Adrenal gland (tissue), 9 donors: ENCODE measurements at regions not wholly inside any gene's neighbourhood (a gene's known extent, or its start where the extent isn't known, plus 50 kb on each side); places are given as distances from the start of the nearest gene placed in this dataset.

ENCODE experiments used
- DNase-seq, 7 donors: peaks; one replicate each; pipeline ENCODE4 v3.0.0-alpha.2; 2019 to 2020
- H3K27ac ChIP-seq, 5 donors: fragments of 200-600 bp; sonication (generic) in 4 of 5; 1 replicate in 3 of 5; 2 replicates in 2 of 5; pipeline versions ENCODE4 v1.5.1 to v1.8.0; 2016 to 2020; ENCODE audit warnings: mild to moderate bottlenecking in 1 of 5
- H3K27me3 ChIP-seq: fragments of 200-600 bp; 2 replicates; pipeline ENCODE4 v1.8.0; 2021
- H3K36me3 ChIP-seq, 2 donors: fragments of 200-600 bp; replicated peaks in 1 of 2; 1 replicate in 1 of 2; 2 replicates in 1 of 2; pipeline versions ENCODE4 v1.5.1 to v1.8.0; 2018 to 2022
- H3K4me1 ChIP-seq, 2 donors: fragments of 200-600 bp; replicated peaks in 1 of 2; 1 replicate in 1 of 2; 2 replicates in 1 of 2; pipeline versions ENCODE4 v1.5.1 to v1.8.0; 2018 to 2021
- H3K4me3 ChIP-seq, 4 donors: fragments of 200-600 bp; sonication (generic) in 3 of 4; one replicate each; pipeline ENCODE4 v1.5.1; 2016 to 2018
- H3K9me3 ChIP-seq, 3 donors: fragments of 200-600 bp; sonication (generic) in 1 of 3; replicated peaks in 1 of 3; 1 replicate in 2 of 3; 2 replicates in 1 of 3; pipeline versions ENCODE4 v1.5.1 to v1.8.0; 2016 to 2021
- CTCF ChIP-seq, 6 experiments: fragments of 450-650 bp in 4 of 6; fragments of 200-600 bp in 2 of 6; sonication (generic) in 1 of 6; IDR thresholded peaks; 1 replicate in 5 of 6; 2 replicates in 1 of 6; pipeline versions ENCODE4 v1.5.1 to v1.8.0; 2016 to 2021; ENCODE audit warnings: antibody characterized with exemption in 6 of 6, mild to moderate bottlenecking in 2 of 6, moderate library complexity in 1 of 6
- POLR2A ChIP-seq, 2 donors: fragments of 450-650 bp; IDR thresholded peaks; one replicate each; pipeline ENCODE4 v1.6.1; 2017; ENCODE audit warnings: antibody characterized with exemption in 2 of 2, mild to moderate bottlenecking in 2 of 2, moderate library complexity in 1 of 2
- WGBS, 4 donors: extraction: QIAGEN DNeasy Blood & Tissue Kit in 2 of 4; methylation state at CpG; one replicate each; pipeline versions ENCODE4 v1.1.5 to v1.1.7; 2013 to 2017; 5-methylcytosine and 5-hydroxymethylcytosine counted together
- intact Hi-C, 2 donors: fragments of 100-400 bp; cut with DNase I; formaldehyde crosslinking; loops; one replicate each; pipeline versions ENCODE4 v1.14.1 to v1.15.0; 2022 to 2023
- donor health status: healthy with polysubstance abuse.
- donor health status: Bipolar disorder and iron deficiency.
- donor health status: DM: yes; HTN: yes; CAD: no.
- donor health status: DM: no; HTN: no; CAD: no.
- donor health status: DM: no; HTN: no; CAD: no.

DNA sequence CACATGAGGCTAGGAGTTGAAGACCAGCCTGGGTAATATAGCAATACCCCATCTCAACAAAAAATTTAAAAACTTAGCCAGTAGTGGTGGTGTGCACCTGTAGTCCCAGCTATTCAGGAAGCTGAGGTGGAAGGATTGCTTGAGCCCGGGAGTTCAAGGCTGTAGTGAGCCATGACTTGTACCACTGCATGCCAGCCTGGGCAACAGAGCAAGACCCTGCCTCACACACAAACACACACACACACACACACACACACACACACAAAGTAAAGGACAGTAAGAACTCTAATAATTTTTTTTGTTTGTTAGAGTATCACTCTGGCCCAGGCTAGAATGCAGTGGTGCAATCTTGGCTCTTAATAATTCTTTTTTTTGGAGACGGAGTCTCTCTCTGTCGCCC lies 138.0 kb upstream of the SOD1 start:
- intact Hi-C loops, result no loop called here
- DNase-seq, result no peak
- Histone ChIP-seq H3K9me3 (no peaks in the 10 kb centered on the region), H3K36me3 (no peaks in the 10 kb centered on the region), H3K4me1 (no peaks in the 10 kb centered on the region), H3K27me3 (no peaks in the 10 kb centered on the region), H3K4me3 (no peak overlapping the region), H3K27ac (no peak overlapping the region)
- TF ChIP-seq CTCF (IDR thresholded peaks at IDR 0.05) (no peak), POLR2A (IDR thresholded peaks at IDR 0.05) (no peak)
- WGBS, 4 donors, result 82 to 97% (median 86%) methylated on average over 3 of the region's 3 CpGs

- intact Hi-C loops, result no loop called here
- 76 to 78% (median 77%) methylated on average over 8 of the region's 8 CpGs for WGBS, 4 donors
- Histone ChIP-seq H3K4me3 (no peak overlapping the region), H3K36me3 (no peaks in the 10 kb centered on the region), H3K4me1 (no peaks in the 10 kb centered on the region), H3K9me3 (no peaks in the 10 kb centered on the region), H3K27ac (no peak overlapping the region), H3K27me3 (no peaks in the 10 kb centered on the region)
- TF ChIP-seq CTCF (IDR thresholded peaks at IDR 0.05) (no peak), POLR2A (IDR thresholded peaks at IDR 0.05) (no peak)
- DNase-seq, result no peak
These were observed 138.9 kb upstream of the SOD1 start for GRCh38 chr21:31520561-31521098.

DNA sequence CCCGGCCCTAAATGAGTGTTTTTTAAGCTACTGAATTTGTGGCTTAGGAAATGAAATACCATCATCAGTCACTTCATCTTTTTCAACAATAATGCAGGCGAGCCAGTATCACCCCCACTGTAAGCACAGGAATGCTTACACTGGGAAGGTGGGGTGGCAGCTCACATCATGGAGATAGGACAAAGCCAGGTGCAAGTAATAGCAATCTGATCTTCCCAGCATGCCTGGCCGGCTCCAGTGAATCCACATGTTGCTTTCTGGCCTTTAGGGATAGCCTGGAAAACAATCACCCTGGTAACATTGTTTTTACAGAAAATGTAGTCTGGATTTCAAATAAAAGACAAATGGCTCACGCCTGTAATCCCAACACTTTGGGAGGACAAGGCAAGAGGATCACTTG lies 140.9 kb upstream of the SOD1 start:
- no peak for DNase-seq
- no peaks in the 10 kb centered on the region for H3K4me1 ChIP-seq
- H3K4me3 ChIP-seq, result no peak overlapping the region
- no peak overlapping the region for H3K27ac ChIP-seq
- 89 to 92% (median 91%) methylated on average over 3 to 4 of the region's 4 CpGs for WGBS, 4 donors
- H3K27me3 ChIP-seq, result no peaks in the 10 kb centered on the region
- H3K36me3 ChIP-seq, result no peaks in the 10 kb centered on the region
- H3K9me3 ChIP-seq, result no peaks in the 10 kb centered on the region
- intact Hi-C loops, result no loop called here
- TF ChIP-seq POLR2A (IDR thresholded peaks at IDR 0.05), result no peak
- no peak for TF ChIP-seq CTCF (IDR thresholded peaks at IDR 0.05)

DNA sequence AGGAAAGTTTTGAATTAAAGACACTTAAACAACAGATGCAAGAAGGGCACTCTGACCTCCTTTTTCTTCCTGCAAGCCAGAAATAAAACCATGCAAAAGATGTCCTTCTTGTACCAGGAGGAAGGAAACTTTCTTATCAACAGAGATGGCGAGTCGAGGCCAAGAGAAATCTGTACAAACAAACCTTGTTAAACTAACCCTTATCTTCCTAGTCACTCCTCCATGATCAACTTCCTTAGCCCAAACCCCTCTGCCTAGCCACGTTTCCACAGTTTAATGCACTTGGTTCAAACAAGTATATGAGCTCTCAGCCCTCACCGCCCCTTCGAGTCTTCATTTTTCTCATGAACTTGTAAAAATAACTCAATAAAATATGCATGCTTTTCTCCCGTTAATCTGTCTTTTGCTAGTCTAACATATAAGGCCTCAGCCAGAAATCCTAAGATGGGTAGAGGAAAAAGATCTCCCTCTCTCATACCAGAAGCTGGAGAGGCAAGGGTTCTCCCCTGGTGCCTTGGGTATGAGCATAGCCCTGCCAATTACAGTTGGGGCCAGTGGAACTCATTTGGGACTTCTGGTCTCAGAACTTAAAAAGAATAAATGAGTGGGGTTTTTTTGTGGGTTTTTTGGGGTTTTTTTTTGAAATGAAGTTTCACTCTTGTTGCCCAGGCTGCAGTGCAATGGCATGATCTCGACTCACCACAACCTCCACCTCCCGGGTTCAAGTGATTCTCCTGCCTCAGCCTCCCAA lies 141.7 kb upstream of the SOD1 start:
- Histone ChIP-seq H3K9me3 (no peaks in the 10 kb centered on the region), H3K4me3 (no peak overlapping the region), H3K4me1 (no peaks in the 10 kb centered on the region), H3K27me3 (no peaks in the 10 kb centered on the region), H3K27ac (no peak overlapping the region), H3K36me3 (no peaks in the 10 kb centered on the region)
- no peak for TF ChIP-seq CTCF (IDR thresholded peaks at IDR 0.05)
- TF ChIP-seq POLR2A (IDR thresholded peaks at IDR 0.05), result no peak
- 71 to 77% (median 72%) methylated on average over 8 of the region's 8 CpGs for WGBS, 4 donors
- no peak for DNase-seq
- intact Hi-C loops, result no loop called here
